ENCODE measurements at regions not wholly inside any gene's neighbourhood (a gene's known extent, or its start where the extent isn't known, plus 50 kb on each side); places are given as distances from the start of the nearest gene placed in this dataset.

- Mint-ChIP-seq H3K4me1 (ENCODE audit: unreplicated experiment) (peaks cover 25% of the 10 kb centered on the region), H3K9me3 (ENCODE audit: unreplicated experiment) (no peaks in the 10 kb centered on the region), H3K27me3 (ENCODE audit: unreplicated experiment) (peaks cover 4% of the 10 kb centered on the region), H3K36me3 (ENCODE audit: unreplicated experiment) (no peaks in the 10 kb centered on the region), H3K4me3 (ENCODE audit: unreplicated experiment) (no peak overlapping the region), H3K27ac (ENCODE audit: unreplicated experiment) (no peak overlapping the region)
- DNase-seq (ENCODE audit: extremely low spot score, unreplicated experiment), result no peak
- TF ChIP-seq CTCF (IDR thresholded peaks at IDR 0.05), result no peak
Observed at GRCh38 chr21:38911484-38912101, 105.9 kb downstream of the ETS2 start.

- Mint-ChIP-seq H3K27ac (ENCODE audit: unreplicated experiment) (no peak overlapping the region), H3K4me1 (ENCODE audit: unreplicated experiment) (peaks cover 25% of the 10 kb centered on the region), H3K27me3 (ENCODE audit: unreplicated experiment) (no peaks in the 10 kb centered on the region), H3K4me3 (ENCODE audit: unreplicated experiment) (no peak overlapping the region), H3K9me3 (ENCODE audit: unreplicated experiment) (no peaks in the 10 kb centered on the region), H3K36me3 (ENCODE audit: unreplicated experiment) (no peaks in the 10 kb centered on the region)
- peak; percentile 48 for DNase-seq (ENCODE audit: extremely low spot score, unreplicated experiment)
- TF ChIP-seq CTCF (IDR thresholded peaks at IDR 0.05), result no peak
Observed at GRCh38 chr21:38910390-38911067, 104.8 kb downstream of the ETS2 start.

- DNase-seq (ENCODE audit: extremely low spot score, unreplicated experiment), result no peak
- Mint-ChIP-seq H3K27ac (ENCODE audit: unreplicated experiment) (no peak overlapping the region), H3K9me3 (ENCODE audit: unreplicated experiment) (no peaks in the 10 kb centered on the region), H3K4me1 (ENCODE audit: unreplicated experiment) (peaks cover 25% of the 10 kb centered on the region), H3K36me3 (ENCODE audit: unreplicated experiment) (no peaks in the 10 kb centered on the region), H3K4me3 (ENCODE audit: unreplicated experiment) (no peak overlapping the region), H3K27me3 (ENCODE audit: unreplicated experiment) (peaks cover 2% of the 10 kb centered on the region)
- TF ChIP-seq CTCF (IDR thresholded peaks at IDR 0.05), result no peak
Observed at GRCh38 chr21:38909929-38910328, 104.2 kb downstream of the ETS2 start.

GRCh38 chr21:38909109-38909508, 103.4 kb downstream of the ETS2 start:
- DNase-seq (ENCODE audit: extremely low spot score, unreplicated experiment), result no peak
- H3K36me3 Mint-ChIP-seq (ENCODE audit: unreplicated experiment), result no peaks in the 10 kb centered on the region
- peaks cover 25% of the 10 kb centered on the region for H3K4me1 Mint-ChIP-seq (ENCODE audit: unreplicated experiment)
- peak overlapping the region; percentile 50 for H3K27ac Mint-ChIP-seq (ENCODE audit: unreplicated experiment)
- H3K27me3 Mint-ChIP-seq (ENCODE audit: unreplicated experiment), result peaks cover 2% of the 10 kb centered on the region
- no peak overlapping the region for H3K4me3 Mint-ChIP-seq (ENCODE audit: unreplicated experiment)
- TF ChIP-seq CTCF (IDR thresholded peaks at IDR 0.05), result no peak
- H3K9me3 Mint-ChIP-seq (ENCODE audit: unreplicated experiment), result no peaks in the 10 kb centered on the region

GRCh38 chr21:38908537-38908936, 102.8 kb downstream of the ETS2 start:
- no peak overlapping the region for H3K27ac Mint-ChIP-seq (ENCODE audit: unreplicated experiment)

More at GRCh38 chr21:38908537-38908936, 102.8 kb downstream of the ETS2 start:
- peaks cover 2% of the 10 kb centered on the region for H3K27me3 Mint-ChIP-seq (ENCODE audit: unreplicated experiment)
- H3K36me3 Mint-ChIP-seq (ENCODE audit: unreplicated experiment), result no peaks in the 10 kb centered on the region
- H3K4me1 Mint-ChIP-seq (ENCODE audit: unreplicated experiment), result peaks cover 25% of the 10 kb centered on the region
- DNase-seq (ENCODE audit: extremely low spot score, unreplicated experiment), result no peak
- no peak for TF ChIP-seq CTCF (IDR thresholded peaks at IDR 0.05)
- H3K9me3 Mint-ChIP-seq (ENCODE audit: unreplicated experiment), result no peaks in the 10 kb centered on the region
- no peak overlapping the region for H3K4me3 Mint-ChIP-seq (ENCODE audit: unreplicated experiment)

All from osteocyte (in vitro differentiated cells).